ENCODE measurements at regions not wholly inside any gene's neighbourhood (a gene's known extent, or its start where the extent isn't known, plus 50 kb on each side); places are given as distances from the start of the nearest gene placed in this dataset.

DNA sequence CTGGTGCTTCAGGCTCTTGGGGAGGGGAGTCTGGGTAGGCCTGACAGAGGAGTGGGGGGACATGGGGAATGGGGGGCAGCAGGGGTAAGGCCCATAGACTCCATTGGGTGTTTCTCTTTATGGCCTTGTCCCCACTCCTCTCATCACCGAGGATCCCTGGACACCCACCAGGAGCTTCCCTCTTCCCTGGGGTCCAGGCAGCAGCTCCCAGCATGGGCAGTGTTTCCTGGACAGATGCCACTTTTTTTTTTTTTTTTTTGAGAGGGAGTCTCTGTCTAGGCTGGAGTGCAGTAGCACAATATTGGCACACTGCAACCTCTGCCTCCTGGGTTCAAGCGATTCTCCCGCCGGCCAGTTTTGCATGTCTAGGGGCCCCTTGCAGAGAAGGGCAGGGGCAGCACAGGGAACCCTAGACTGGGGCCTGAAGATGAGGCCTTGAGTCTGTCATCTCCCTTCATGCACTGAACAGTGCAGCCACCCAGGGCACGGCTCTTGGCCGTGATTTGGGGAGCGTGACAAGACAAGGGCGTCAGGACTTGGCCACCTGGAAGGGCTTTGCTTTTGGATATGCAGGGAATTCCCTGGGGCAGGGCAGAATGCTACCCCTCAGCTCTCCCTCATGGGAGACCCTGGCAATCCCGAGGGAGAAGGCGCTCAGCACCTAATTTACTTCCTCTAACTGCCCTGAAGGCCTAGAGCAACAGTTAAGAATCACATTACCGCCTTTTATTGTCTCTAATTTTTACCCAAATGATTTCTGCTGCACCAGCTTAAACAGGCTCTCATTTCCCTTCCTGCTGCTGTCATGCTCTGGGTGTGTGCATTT is 213.9 kb upstream of the ZNF536 start:
- Histone ChIP-seq H3F3A (ENCODE audit: insufficient read depth, low read length) (no peaks in the 10 kb centered on the region), H3K4me2 (ENCODE audit: low read length) (no peak overlapping the region), H3K9me2 (ENCODE audit: low read depth, low read length) (no peaks in the 10 kb centered on the region), H3K9me3 (ENCODE audit: low read length) (no peaks in the 10 kb centered on the region), H3K27ac (ENCODE audit: low read depth, low read length, poor library complexity, severe bottlenecking) (no peak overlapping the region), H4K20me1 (ENCODE audit: insufficient read depth, low read length) (no peaks in the 10 kb centered on the region), H3K4me3 (ENCODE audit: low read depth, low read length, poor library complexity, severe bottlenecking) (no peak overlapping the region), H3K9ac (ENCODE audit: low read length) (no peak overlapping the region), H3K79me2 (ENCODE audit: insufficient read depth, low read length) (no peaks in the 10 kb centered on the region), H3K27me3 (ENCODE audit: insufficient read depth, low read length) (no peaks in the 10 kb centered on the region), H2AFZ (ENCODE audit: low read length) (no peak overlapping the region), H3K4me1 (ENCODE audit: insufficient read depth, low read length, severe bottlenecking) (no peaks in the 10 kb centered on the region), H3K36me3 (ENCODE audit: insufficient read depth, low read length) (no peaks in the 10 kb centered on the region)
- no peak for TF ChIP-seq CTCF (IDR thresholded peaks at IDR 0.05; ENCODE audit: low read length)
- no peak for TF ChIP-seq EZH2 (IDR thresholded peaks at IDR 0.05; ENCODE audit: borderline replicate concordance, low read length)

GRCh38 chr19:30158893-30159245 is 213.3 kb upstream of the ZNF536 start:
- Histone ChIP-seq H3K9me2 (ENCODE audit: low read depth, low read length) (no peaks in the 10 kb centered on the region), H2AFZ (ENCODE audit: low read length) (no peak overlapping the region), H3K4me1 (ENCODE audit: insufficient read depth, low read length, severe bottlenecking) (no peaks in the 10 kb centered on the region)

DNA sequence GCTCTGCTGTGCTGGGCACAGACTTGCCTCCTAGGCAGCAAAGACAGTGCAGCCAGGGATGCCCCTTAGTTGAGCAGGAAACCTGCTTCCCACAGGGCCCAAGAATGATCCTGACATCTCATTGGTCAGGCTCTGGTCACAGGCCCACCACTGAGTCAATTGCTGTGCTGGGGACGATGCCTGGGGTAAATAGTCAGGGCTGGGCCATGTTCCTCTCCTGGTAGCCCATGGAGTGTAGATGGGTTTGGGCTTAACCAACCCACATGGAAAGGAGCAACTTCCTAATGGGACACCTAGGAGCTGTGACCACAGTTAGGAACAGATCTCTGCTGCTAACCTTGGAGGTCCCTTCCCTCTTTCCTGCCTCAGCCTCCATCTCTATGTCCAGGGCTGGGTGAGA is 212.5 kb upstream of the ZNF536 start:
- Histone ChIP-seq H3K27ac (ENCODE audit: low read depth, low read length, poor library complexity, severe bottlenecking) (no peak overlapping the region), H3K27me3 (ENCODE audit: insufficient read depth, low read length) (no peaks in the 10 kb centered on the region), H3K9me3 (ENCODE audit: low read length) (no peaks in the 10 kb centered on the region), H3K79me2 (ENCODE audit: insufficient read depth, low read length) (no peaks in the 10 kb centered on the region), H3K4me2 (ENCODE audit: low read length) (no peak overlapping the region), H3K9ac (ENCODE audit: low read length) (no peak overlapping the region), H3K36me3 (ENCODE audit: insufficient read depth, low read length) (no peaks in the 10 kb centered on the region), H3K9me2 (ENCODE audit: low read depth, low read length) (no peaks in the 10 kb centered on the region), H4K20me1 (ENCODE audit: insufficient read depth, low read length) (no peaks in the 10 kb centered on the region), H3F3A (ENCODE audit: insufficient read depth, low read length) (no peaks in the 10 kb centered on the region), H3K4me1 (ENCODE audit: insufficient read depth, low read length, severe bottlenecking) (no peaks in the 10 kb centered on the region), H2AFZ (ENCODE audit: low read length) (no peak overlapping the region), H3K4me3 (ENCODE audit: low read depth, low read length, poor library complexity, severe bottlenecking) (no peak overlapping the region)
- TF ChIP-seq EZH2 (IDR thresholded peaks at IDR 0.05; ENCODE audit: borderline replicate concordance, low read length) (no peak), CTCF (IDR thresholded peaks at IDR 0.05; ENCODE audit: low read length) (no peak)

More at GRCh38 chr19:30158893-30159245, 213.3 kb upstream of the ZNF536 start:
- no peaks in the 10 kb centered on the region for H4K20me1 ChIP-seq (ENCODE audit: insufficient read depth, low read length)
- no peak overlapping the region for H3K27ac ChIP-seq (ENCODE audit: low read depth, low read length, poor library complexity, severe bottlenecking)
- no peaks in the 10 kb centered on the region for H3K9me3 ChIP-seq (ENCODE audit: low read length)
- no peak overlapping the region for H3K9ac ChIP-seq (ENCODE audit: low read length)
- H3K36me3 ChIP-seq (ENCODE audit: insufficient read depth, low read length), result no peaks in the 10 kb centered on the region
- no peaks in the 10 kb centered on the region for H3K27me3 ChIP-seq (ENCODE audit: insufficient read depth, low read length)
- no peak overlapping the region for H3K4me3 ChIP-seq (ENCODE audit: low read depth, low read length, poor library complexity, severe bottlenecking)
- H3K4me2 ChIP-seq (ENCODE audit: low read length), result no peak overlapping the region
- H3F3A ChIP-seq (ENCODE audit: insufficient read depth, low read length), result no peaks in the 10 kb centered on the region
- H3K79me2 ChIP-seq (ENCODE audit: insufficient read depth, low read length), result no peaks in the 10 kb centered on the region
- no peak for TF ChIP-seq EZH2 (IDR thresholded peaks at IDR 0.05; ENCODE audit: borderline replicate concordance, low read length)
- TF ChIP-seq CTCF (IDR thresholded peaks at IDR 0.05; ENCODE audit: low read length), result no peak
